ENCODE measurements at regions not wholly inside any gene's neighbourhood (a gene's known extent, or its start where the extent isn't known, plus 50 kb on each side); places are given as distances from the start of the nearest gene placed in this dataset.

- WGBS, 2 experiments (ENCODE audit: insufficient coverage in 2 of 2) = 34% methylated on average over 4 to 7 of the region's 9 CpGs
- Histone ChIP-seq H3K36me3 (ENCODE audit: control insufficient read depth, insufficient read depth, low read length) (peaks cover 7% of the 10 kb centered on the region), H3K9me3 (ENCODE audit: control insufficient read depth, low read length) (no peaks in the 10 kb centered on the region), H3K27ac (ENCODE audit: low read depth, low read length, severe bottlenecking) (peak overlapping the region; percentile 94), H3K4me3 (ENCODE audit: extremely low read depth, insufficient read depth, low read length, poor library complexity, severe bottlenecking) (no peak overlapping the region), H3K4me1 (ENCODE audit: control insufficient read depth, insufficient read depth, low read length, poor library complexity, severe bottlenecking) (peaks cover 84% of the 10 kb centered on the region)
These were observed 84.2 kb downstream of the ZNF608 start for GRCh38 chr5:124662181-124662781.

GRCh38 chr5:124661317-124662141 lies 84.9 kb downstream of the ZNF608 start:
- H3K9me3 ChIP-seq (ENCODE audit: control insufficient read depth, low read length) = no peaks in the 10 kb centered on the region
- 15 to 29% methylated on average over 1 to 4 of the region's 7 CpGs for WGBS, 2 experiments (ENCODE audit: insufficient coverage in 2 of 2)
- H3K4me3 ChIP-seq (ENCODE audit: extremely low read depth, insufficient read depth, low read length, poor library complexity, severe bottlenecking) = no peak overlapping the region
- H3K4me1 ChIP-seq (ENCODE audit: control insufficient read depth, insufficient read depth, low read length, poor library complexity, severe bottlenecking) = peaks cover 92% of the 10 kb centered on the region
- peak overlapping the region; percentile 94 for H3K27ac ChIP-seq (ENCODE audit: low read depth, low read length, severe bottlenecking)
- H3K36me3 ChIP-seq (ENCODE audit: control insufficient read depth, insufficient read depth, low read length) = peaks cover 7% of the 10 kb centered on the region

- 35 to 53% methylated on average over 2 to 5 of the region's 6 CpGs for WGBS, 2 experiments (ENCODE audit: insufficient coverage in 2 of 2)
These were observed 86.0 kb downstream of the ZNF608 start for GRCh38 chr5:124660229-124661093.

GRCh38 chr5:124659798-124660197 lies 86.6 kb downstream of the ZNF608 start:
- 57 to 77% methylated on average over 3 of the region's 4 CpGs for WGBS, 2 experiments (ENCODE audit: insufficient coverage in 2 of 2)
- H3K4me3 ChIP-seq (ENCODE audit: extremely low read depth, insufficient read depth, low read length, poor library complexity, severe bottlenecking) = no peak overlapping the region
- H3K9me3 ChIP-seq (ENCODE audit: control insufficient read depth, low read length) = no peaks in the 10 kb centered on the region
- H3K36me3 ChIP-seq (ENCODE audit: control insufficient read depth, insufficient read depth, low read length) = no peaks in the 10 kb centered on the region
- peaks cover 95% of the 10 kb centered on the region for H3K4me1 ChIP-seq (ENCODE audit: control insufficient read depth, insufficient read depth, low read length, poor library complexity, severe bottlenecking)
- H3K27ac ChIP-seq (ENCODE audit: low read depth, low read length, severe bottlenecking) = peak overlapping the region; percentile 16

More at GRCh38 chr5:124660229-124661093, 86.0 kb downstream of the ZNF608 start:
- Histone ChIP-seq H3K4me3 (ENCODE audit: extremely low read depth, insufficient read depth, low read length, poor library complexity, severe bottlenecking) (no peak overlapping the region), H3K4me1 (ENCODE audit: control insufficient read depth, insufficient read depth, low read length, poor library complexity, severe bottlenecking) (peaks cover 93% of the 10 kb centered on the region), H3K27ac (ENCODE audit: low read depth, low read length, severe bottlenecking) (peak overlapping the region; percentile 94), H3K36me3 (ENCODE audit: control insufficient read depth, insufficient read depth, low read length) (no peaks in the 10 kb centered on the region), H3K9me3 (ENCODE audit: control insufficient read depth, low read length) (no peaks in the 10 kb centered on the region)

GRCh38 chr5:124658867-124659557 lies 87.4 kb downstream of the ZNF608 start:
- Histone ChIP-seq H3K4me3 (ENCODE audit: extremely low read depth, insufficient read depth, low read length, poor library complexity, severe bottlenecking) (no peak overlapping the region), H3K4me1 (ENCODE audit: control insufficient read depth, insufficient read depth, low read length, poor library complexity, severe bottlenecking) (peaks cover 89% of the 10 kb centered on the region), H3K36me3 (ENCODE audit: control insufficient read depth, insufficient read depth, low read length) (peaks cover 2% of the 10 kb centered on the region), H3K27ac (ENCODE audit: low read depth, low read length, severe bottlenecking) (peak overlapping the region; percentile 65), H3K9me3 (ENCODE audit: control insufficient read depth, low read length) (no peaks in the 10 kb centered on the region)
- WGBS, 2 experiments (ENCODE audit: insufficient coverage in 2 of 2) = 43% methylated on average over 1 of the region's 6 CpGs; no CpG with 5 or more reads in 1 of the 2 experiments

GRCh38 chr5:124655921-124656511 lies 90.4 kb downstream of the ZNF608 start:
- Histone ChIP-seq H3K4me3 (ENCODE audit: extremely low read depth, insufficient read depth, low read length, poor library complexity, severe bottlenecking) (no peak overlapping the region), H3K9me3 (ENCODE audit: control insufficient read depth, low read length) (no peaks in the 10 kb centered on the region), H3K36me3 (ENCODE audit: control insufficient read depth, insufficient read depth, low read length) (peaks cover 7% of the 10 kb centered on the region), H3K4me1 (ENCODE audit: control insufficient read depth, insufficient read depth, low read length, poor library complexity, severe bottlenecking) (peaks cover 77% of the 10 kb centered on the region), H3K27ac (ENCODE audit: low read depth, low read length, severe bottlenecking) (peak overlapping the region; percentile 72)
- WGBS, 2 experiments (ENCODE audit: insufficient coverage in 2 of 2) = 74 to 100% methylated on average over 1 to 4 of the region's 5 CpGs

- Histone ChIP-seq H3K4me1 (ENCODE audit: control insufficient read depth, insufficient read depth, low read length, poor library complexity, severe bottlenecking) (peaks cover 77% of the 10 kb centered on the region), H3K4me3 (ENCODE audit: extremely low read depth, insufficient read depth, low read length, poor library complexity, severe bottlenecking) (no peak overlapping the region), H3K9me3 (ENCODE audit: control insufficient read depth, low read length) (no peaks in the 10 kb centered on the region), H3K27ac (ENCODE audit: low read depth, low read length, severe bottlenecking) (peak overlapping the region; percentile 72), H3K36me3 (ENCODE audit: control insufficient read depth, insufficient read depth, low read length) (peaks cover 7% of the 10 kb centered on the region)
- 90 to 93% methylated on average over 3 to 4 of the region's 8 CpGs for WGBS, 2 experiments (ENCODE audit: insufficient coverage in 2 of 2)
These were observed 91.1 kb downstream of the ZNF608 start for GRCh38 chr5:124655251-124655917.

GRCh38 chr5:124654418-124654817 lies 92.0 kb downstream of the ZNF608 start:
- Histone ChIP-seq H3K9me3 (ENCODE audit: control insufficient read depth, low read length) (no peaks in the 10 kb centered on the region), H3K36me3 (ENCODE audit: control insufficient read depth, insufficient read depth, low read length) (peaks cover 7% of the 10 kb centered on the region), H3K4me3 (ENCODE audit: extremely low read depth, insufficient read depth, low read length, poor library complexity, severe bottlenecking) (no peak overlapping the region), H3K4me1 (ENCODE audit: control insufficient read depth, insufficient read depth, low read length, poor library complexity, severe bottlenecking) (peaks cover 77% of the 10 kb centered on the region), H3K27ac (ENCODE audit: low read depth, low read length, severe bottlenecking) (no peak overlapping the region)
- WGBS, 2 experiments (ENCODE audit: insufficient coverage in 2 of 2) = 94 to 100% methylated on average over 1 to 2 of the region's 5 CpGs

GRCh38 chr5:124653666-124654065 lies 92.8 kb downstream of the ZNF608 start:
- H3K4me3 ChIP-seq (ENCODE audit: extremely low read depth, insufficient read depth, low read length, poor library complexity, severe bottlenecking) = no peak overlapping the region
- WGBS, 2 experiments (ENCODE audit: insufficient coverage in 2 of 2) = 100% methylated on average over 2 to 3 of the region's 3 CpGs
- H3K4me1 ChIP-seq (ENCODE audit: control insufficient read depth, insufficient read depth, low read length, poor library complexity, severe bottlenecking) = peaks cover 77% of the 10 kb centered on the region
- H3K27ac ChIP-seq (ENCODE audit: low read depth, low read length, severe bottlenecking) = no peak overlapping the region
- H3K9me3 ChIP-seq (ENCODE audit: control insufficient read depth, low read length) = no peaks in the 10 kb centered on the region
- peaks cover 12% of the 10 kb centered on the region for H3K36me3 ChIP-seq (ENCODE audit: control insufficient read depth, insufficient read depth, low read length)
